Panc1 (cell line): ENCODE measurements at regions not wholly inside any gene's neighbourhood (a gene's known extent, or its start where the extent isn't known, plus 50 kb on each side); places are given as distances from the start of the nearest gene placed in this dataset.
"Not testable (repeated sequence)": the region's sequence is repeated elsewhere in the genome, so short reads cannot be mapped to it uniquely, and the experiment has no call there.

Experiments
- POLR2AphosphoS5 ChIP-seq: IDR thresholded peaks from 2 replicates; pipeline ENCODE4 v1.6.1; 2012; ENCODE audit warnings: mild to moderate bottlenecking, low read depth, low read length, moderate library complexity
- TF ChIP-seq, protein P1 (sequence below): fragments of 450-650 bp; IDR thresholded peaks from 2 replicates; pipeline ENCODE4 v1.5.1; 2017; ENCODE audit warnings: mild to moderate bottlenecking

DNA sequence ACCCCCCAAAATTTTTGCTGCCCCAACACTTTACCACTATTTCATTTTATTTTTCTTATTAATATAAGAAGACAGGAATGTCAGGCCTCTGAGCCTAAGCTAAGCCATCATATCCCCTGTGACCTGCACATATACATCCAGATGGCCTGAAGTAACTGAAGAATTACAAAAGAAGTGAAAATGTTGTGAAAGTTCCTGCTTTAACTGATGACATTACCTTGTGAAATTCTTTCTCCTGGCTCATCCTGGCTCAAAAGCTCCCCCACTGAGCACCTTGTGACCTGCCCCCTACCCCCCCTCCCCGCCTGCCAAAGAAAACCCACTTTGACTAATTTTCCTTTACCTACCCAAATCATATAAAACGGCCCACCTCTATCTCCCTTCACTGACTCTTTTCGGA is 200.3 kb upstream of the FKBP1C start:
- TF ChIP-seq, protein P1, sequence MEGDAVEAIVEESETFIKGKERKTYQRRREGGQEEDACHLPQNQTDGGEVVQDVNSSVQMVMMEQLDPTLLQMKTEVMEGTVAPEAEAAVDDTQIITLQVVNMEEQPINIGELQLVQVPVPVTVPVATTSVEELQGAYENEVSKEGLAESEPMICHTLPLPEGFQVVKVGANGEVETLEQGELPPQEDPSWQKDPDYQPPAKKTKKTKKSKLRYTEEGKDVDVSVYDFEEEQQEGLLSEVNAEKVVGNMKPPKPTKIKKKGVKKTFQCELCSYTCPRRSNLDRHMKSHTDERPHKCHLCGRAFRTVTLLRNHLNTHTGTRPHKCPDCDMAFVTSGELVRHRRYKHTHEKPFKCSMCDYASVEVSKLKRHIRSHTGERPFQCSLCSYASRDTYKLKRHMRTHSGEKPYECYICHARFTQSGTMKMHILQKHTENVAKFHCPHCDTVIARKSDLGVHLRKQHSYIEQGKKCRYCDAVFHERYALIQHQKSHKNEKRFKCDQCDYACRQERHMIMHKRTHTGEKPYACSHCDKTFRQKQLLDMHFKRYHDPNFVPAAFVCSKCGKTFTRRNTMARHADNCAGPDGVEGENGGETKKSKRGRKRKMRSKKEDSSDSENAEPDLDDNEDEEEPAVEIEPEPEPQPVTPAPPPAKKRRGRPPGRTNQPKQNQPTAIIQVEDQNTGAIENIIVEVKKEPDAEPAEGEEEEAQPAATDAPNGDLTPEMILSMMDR, result not testable (repeated sequence)
- not testable (repeated sequence) for TF ChIP-seq POLR2AphosphoS5
